ENCODE measurements at regions not wholly inside any gene's neighbourhood (a gene's known extent, or its start where the extent isn't known, plus 50 kb on each side); places are given as distances from the start of the nearest gene placed in this dataset.

- intact Hi-C loops (cut with DNase I): no loop called here
- H3K36me3 ChIP-seq: no peaks in the 10 kb centered on the region
- H3K4me1 ChIP-seq: no peaks in the 10 kb centered on the region
- DNase-seq: no peak
- H3K9me3 ChIP-seq: peaks cover 0 to 4% of the 10 kb centered on the region in 2 donors
- no peak overlapping the region for H3K27ac ChIP-seq
- TF ChIP-seq, protein P1, sequence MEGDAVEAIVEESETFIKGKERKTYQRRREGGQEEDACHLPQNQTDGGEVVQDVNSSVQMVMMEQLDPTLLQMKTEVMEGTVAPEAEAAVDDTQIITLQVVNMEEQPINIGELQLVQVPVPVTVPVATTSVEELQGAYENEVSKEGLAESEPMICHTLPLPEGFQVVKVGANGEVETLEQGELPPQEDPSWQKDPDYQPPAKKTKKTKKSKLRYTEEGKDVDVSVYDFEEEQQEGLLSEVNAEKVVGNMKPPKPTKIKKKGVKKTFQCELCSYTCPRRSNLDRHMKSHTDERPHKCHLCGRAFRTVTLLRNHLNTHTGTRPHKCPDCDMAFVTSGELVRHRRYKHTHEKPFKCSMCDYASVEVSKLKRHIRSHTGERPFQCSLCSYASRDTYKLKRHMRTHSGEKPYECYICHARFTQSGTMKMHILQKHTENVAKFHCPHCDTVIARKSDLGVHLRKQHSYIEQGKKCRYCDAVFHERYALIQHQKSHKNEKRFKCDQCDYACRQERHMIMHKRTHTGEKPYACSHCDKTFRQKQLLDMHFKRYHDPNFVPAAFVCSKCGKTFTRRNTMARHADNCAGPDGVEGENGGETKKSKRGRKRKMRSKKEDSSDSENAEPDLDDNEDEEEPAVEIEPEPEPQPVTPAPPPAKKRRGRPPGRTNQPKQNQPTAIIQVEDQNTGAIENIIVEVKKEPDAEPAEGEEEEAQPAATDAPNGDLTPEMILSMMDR (IDR thresholded peaks at IDR 0.05): no peak
- no peak overlapping the region for H3K4me3 ChIP-seq
- ATAC-seq: no peak
- no peaks in the 10 kb centered on the region for H3K27me3 ChIP-seq
Measured at GRCh38 chr18:51559198-51559901, 361.9 kb upstream of the MEX3C start.

- ATAC-seq (no peak), DNase-seq (no peak)
- intact Hi-C loops (cut with DNase I): no loop called here
- H3K27me3 ChIP-seq: no peaks in the 10 kb centered on the region
- no peak overlapping the region for H3K4me3 ChIP-seq
- H3K27ac ChIP-seq: no peak overlapping the region
- no peaks in the 10 kb centered on the region for H3K9me3 ChIP-seq
- no peaks in the 10 kb centered on the region for H3K4me1 ChIP-seq
- TF ChIP-seq, protein P1 (IDR thresholded peaks at IDR 0.05): no peak
- H3K36me3 ChIP-seq: no peaks in the 10 kb centered on the region
Measured at GRCh38 chr18:51559902-51560287, 362.4 kb upstream of the MEX3C start.

DNA sequence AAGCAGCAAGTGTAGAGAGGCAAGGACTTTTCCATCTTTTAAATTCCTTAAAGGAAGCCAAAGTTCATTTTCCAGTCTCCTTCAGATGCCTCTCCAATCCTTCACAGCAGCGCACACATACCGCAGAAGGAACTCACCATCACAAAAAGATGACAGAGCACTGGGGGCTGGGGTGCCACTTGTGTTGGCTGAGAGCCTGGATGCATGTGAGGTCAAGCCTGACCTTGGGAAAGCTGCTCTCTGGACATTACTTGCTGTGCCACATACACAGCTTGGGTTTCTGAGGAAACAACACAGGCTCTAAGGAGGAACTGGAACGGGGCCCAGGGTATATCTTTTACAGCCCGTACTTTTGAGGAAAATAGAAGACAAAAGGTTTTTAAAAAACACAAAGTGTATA lies 364.3 kb upstream of the MEX3C start:
- no peaks in the 10 kb centered on the region for H3K27me3 ChIP-seq
- no peak overlapping the region for H3K4me3 ChIP-seq
- intact Hi-C loops (cut with DNase I): no loop called here
- no peaks in the 10 kb centered on the region for H3K4me1 ChIP-seq
- H3K27ac ChIP-seq: no peak overlapping the region
- no peak for ATAC-seq
- H3K9me3 ChIP-seq: no peaks in the 10 kb centered on the region
- no peak for DNase-seq
- TF ChIP-seq, protein P1 (IDR thresholded peaks at IDR 0.05): no peak
- H3K36me3 ChIP-seq: no peaks in the 10 kb centered on the region

DNA sequence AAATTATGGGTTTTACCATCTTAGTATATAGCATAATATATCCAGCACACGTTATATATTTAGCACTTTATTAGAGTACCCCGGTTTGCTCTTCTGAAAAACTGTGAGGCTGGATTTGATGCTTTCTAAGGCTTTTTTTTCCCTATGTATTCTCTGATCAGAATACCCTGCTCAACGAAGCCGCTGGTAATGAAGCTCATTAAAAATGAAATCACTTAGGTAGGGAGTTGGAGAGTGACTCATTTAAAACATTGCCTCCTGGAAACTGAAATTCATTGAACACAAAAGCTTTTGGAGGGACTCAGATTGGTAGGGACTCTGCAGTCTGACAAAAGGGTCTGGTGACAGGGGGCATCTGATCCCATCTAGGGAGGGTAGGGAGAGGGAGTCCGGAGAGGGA lies 365.4 kb upstream of the MEX3C start:
- Histone ChIP-seq H3K4me3 (no peak overlapping the region), H3K27me3 (no peaks in the 10 kb centered on the region), H3K36me3 (no peaks in the 10 kb centered on the region), H3K27ac (no peak overlapping the region), H3K4me1 (no peaks in the 10 kb centered on the region), H3K9me3 (no peaks in the 10 kb centered on the region)
- intact Hi-C loops (cut with DNase I): no loop called here
- TF ChIP-seq, protein P1 (IDR thresholded peaks at IDR 0.05): no peak
- ATAC-seq (no peak), DNase-seq (no peak)

DNA sequence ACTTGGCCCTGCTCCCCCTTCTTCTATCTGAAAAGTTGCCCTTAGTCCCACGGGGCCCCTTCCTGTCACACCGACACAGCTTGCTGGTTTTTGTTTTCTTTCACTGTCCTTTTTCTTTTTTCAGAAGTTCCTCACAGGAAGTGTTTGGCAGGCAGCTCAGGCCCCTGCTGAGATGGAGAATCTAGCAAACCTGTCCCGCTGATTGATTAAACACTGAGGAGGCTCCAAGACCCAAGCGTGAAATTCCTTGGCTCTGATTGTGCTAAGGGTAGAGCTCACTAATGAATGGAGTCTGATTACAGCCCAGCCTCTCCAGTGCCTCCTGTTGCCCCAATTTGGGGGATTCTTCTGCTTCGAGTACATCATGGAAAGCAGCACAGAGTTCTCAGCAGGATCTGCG lies 365.9 kb upstream of the MEX3C start:
- no peaks in the 10 kb centered on the region for H3K4me1 ChIP-seq
- no peak overlapping the region for H3K27ac ChIP-seq
- DNase-seq (no peak), ATAC-seq (no peak)
- intact Hi-C loops (cut with DNase I): no loop called here
- H3K27me3 ChIP-seq: no peaks in the 10 kb centered on the region
- H3K36me3 ChIP-seq: no peaks in the 10 kb centered on the region
- no peaks in the 10 kb centered on the region for H3K9me3 ChIP-seq
- no peak overlapping the region for H3K4me3 ChIP-seq
- TF ChIP-seq, protein P1 (IDR thresholded peaks at IDR 0.05): no peak
